ENCODE measurements at regions not wholly inside any gene's neighbourhood (a gene's known extent, or its start where the extent isn't known, plus 50 kb on each side); places are given as distances from the start of the nearest gene placed in this dataset.

GRCh38 chr7:46296526-46296925 lies 375.5 kb upstream of the IGFBP3 start:
- TF ChIP-seq, protein P1, sequence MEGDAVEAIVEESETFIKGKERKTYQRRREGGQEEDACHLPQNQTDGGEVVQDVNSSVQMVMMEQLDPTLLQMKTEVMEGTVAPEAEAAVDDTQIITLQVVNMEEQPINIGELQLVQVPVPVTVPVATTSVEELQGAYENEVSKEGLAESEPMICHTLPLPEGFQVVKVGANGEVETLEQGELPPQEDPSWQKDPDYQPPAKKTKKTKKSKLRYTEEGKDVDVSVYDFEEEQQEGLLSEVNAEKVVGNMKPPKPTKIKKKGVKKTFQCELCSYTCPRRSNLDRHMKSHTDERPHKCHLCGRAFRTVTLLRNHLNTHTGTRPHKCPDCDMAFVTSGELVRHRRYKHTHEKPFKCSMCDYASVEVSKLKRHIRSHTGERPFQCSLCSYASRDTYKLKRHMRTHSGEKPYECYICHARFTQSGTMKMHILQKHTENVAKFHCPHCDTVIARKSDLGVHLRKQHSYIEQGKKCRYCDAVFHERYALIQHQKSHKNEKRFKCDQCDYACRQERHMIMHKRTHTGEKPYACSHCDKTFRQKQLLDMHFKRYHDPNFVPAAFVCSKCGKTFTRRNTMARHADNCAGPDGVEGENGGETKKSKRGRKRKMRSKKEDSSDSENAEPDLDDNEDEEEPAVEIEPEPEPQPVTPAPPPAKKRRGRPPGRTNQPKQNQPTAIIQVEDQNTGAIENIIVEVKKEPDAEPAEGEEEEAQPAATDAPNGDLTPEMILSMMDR (conservative IDR thresholded peaks at IDR 0.05; ENCODE audit: low read depth in 2 of 2): no peak
- TF ChIP-seq, protein P2, sequence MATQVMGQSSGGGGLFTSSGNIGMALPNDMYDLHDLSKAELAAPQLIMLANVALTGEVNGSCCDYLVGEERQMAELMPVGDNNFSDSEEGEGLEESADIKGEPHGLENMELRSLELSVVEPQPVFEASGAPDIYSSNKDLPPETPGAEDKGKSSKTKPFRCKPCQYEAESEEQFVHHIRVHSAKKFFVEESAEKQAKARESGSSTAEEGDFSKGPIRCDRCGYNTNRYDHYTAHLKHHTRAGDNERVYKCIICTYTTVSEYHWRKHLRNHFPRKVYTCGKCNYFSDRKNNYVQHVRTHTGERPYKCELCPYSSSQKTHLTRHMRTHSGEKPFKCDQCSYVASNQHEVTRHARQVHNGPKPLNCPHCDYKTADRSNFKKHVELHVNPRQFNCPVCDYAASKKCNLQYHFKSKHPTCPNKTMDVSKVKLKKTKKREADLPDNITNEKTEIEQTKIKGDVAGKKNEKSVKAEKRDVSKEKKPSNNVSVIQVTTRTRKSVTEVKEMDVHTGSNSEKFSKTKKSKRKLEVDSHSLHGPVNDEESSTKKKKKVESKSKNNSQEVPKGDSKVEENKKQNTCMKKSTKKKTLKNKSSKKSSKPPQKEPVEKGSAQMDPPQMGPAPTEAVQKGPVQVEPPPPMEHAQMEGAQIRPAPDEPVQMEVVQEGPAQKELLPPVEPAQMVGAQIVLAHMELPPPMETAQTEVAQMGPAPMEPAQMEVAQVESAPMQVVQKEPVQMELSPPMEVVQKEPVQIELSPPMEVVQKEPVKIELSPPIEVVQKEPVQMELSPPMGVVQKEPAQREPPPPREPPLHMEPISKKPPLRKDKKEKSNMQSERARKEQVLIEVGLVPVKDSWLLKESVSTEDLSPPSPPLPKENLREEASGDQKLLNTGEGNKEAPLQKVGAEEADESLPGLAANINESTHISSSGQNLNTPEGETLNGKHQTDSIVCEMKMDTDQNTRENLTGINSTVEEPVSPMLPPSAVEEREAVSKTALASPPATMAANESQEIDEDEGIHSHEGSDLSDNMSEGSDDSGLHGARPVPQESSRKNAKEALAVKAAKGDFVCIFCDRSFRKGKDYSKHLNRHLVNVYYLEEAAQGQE (IDR thresholded peaks at IDR 0.05; ENCODE audit: unreplicated experiment): no peak
- TF ChIP-seq STAT1 (IDR thresholded peaks at IDR 0.05; ENCODE audit: unreplicated experiment) (no peak), EZH2 (IDR thresholded peaks at IDR 0.05; ENCODE audit: low read depth, unreplicated experiment) (no peak), NANOG (IDR thresholded peaks at IDR 0.05; ENCODE audit: borderline replicate concordance) (no peak), POLR2AphosphoS5 (IDR thresholded peaks at IDR 0.05; ENCODE audit: low read depth) (no peak), EZH2phosphoT487 (IDR thresholded peaks at IDR 0.05; ENCODE audit: unreplicated experiment) (no peak), CREB1 (CRISPR knock-in tag; IDR thresholded peaks at IDR 0.05; ENCODE audit: low read depth) (no peak), ZNF114 (CRISPR knock-in tag; IDR thresholded peaks at IDR 0.05) (no peak), JUNB (IDR thresholded peaks at IDR 0.05; ENCODE audit: unreplicated experiment) (no peak), ZNF331 (CRISPR knock-in tag; IDR thresholded peaks at IDR 0.05; ENCODE audit: low read depth) (no peak)
- TF ChIP-seq, protein P3, sequence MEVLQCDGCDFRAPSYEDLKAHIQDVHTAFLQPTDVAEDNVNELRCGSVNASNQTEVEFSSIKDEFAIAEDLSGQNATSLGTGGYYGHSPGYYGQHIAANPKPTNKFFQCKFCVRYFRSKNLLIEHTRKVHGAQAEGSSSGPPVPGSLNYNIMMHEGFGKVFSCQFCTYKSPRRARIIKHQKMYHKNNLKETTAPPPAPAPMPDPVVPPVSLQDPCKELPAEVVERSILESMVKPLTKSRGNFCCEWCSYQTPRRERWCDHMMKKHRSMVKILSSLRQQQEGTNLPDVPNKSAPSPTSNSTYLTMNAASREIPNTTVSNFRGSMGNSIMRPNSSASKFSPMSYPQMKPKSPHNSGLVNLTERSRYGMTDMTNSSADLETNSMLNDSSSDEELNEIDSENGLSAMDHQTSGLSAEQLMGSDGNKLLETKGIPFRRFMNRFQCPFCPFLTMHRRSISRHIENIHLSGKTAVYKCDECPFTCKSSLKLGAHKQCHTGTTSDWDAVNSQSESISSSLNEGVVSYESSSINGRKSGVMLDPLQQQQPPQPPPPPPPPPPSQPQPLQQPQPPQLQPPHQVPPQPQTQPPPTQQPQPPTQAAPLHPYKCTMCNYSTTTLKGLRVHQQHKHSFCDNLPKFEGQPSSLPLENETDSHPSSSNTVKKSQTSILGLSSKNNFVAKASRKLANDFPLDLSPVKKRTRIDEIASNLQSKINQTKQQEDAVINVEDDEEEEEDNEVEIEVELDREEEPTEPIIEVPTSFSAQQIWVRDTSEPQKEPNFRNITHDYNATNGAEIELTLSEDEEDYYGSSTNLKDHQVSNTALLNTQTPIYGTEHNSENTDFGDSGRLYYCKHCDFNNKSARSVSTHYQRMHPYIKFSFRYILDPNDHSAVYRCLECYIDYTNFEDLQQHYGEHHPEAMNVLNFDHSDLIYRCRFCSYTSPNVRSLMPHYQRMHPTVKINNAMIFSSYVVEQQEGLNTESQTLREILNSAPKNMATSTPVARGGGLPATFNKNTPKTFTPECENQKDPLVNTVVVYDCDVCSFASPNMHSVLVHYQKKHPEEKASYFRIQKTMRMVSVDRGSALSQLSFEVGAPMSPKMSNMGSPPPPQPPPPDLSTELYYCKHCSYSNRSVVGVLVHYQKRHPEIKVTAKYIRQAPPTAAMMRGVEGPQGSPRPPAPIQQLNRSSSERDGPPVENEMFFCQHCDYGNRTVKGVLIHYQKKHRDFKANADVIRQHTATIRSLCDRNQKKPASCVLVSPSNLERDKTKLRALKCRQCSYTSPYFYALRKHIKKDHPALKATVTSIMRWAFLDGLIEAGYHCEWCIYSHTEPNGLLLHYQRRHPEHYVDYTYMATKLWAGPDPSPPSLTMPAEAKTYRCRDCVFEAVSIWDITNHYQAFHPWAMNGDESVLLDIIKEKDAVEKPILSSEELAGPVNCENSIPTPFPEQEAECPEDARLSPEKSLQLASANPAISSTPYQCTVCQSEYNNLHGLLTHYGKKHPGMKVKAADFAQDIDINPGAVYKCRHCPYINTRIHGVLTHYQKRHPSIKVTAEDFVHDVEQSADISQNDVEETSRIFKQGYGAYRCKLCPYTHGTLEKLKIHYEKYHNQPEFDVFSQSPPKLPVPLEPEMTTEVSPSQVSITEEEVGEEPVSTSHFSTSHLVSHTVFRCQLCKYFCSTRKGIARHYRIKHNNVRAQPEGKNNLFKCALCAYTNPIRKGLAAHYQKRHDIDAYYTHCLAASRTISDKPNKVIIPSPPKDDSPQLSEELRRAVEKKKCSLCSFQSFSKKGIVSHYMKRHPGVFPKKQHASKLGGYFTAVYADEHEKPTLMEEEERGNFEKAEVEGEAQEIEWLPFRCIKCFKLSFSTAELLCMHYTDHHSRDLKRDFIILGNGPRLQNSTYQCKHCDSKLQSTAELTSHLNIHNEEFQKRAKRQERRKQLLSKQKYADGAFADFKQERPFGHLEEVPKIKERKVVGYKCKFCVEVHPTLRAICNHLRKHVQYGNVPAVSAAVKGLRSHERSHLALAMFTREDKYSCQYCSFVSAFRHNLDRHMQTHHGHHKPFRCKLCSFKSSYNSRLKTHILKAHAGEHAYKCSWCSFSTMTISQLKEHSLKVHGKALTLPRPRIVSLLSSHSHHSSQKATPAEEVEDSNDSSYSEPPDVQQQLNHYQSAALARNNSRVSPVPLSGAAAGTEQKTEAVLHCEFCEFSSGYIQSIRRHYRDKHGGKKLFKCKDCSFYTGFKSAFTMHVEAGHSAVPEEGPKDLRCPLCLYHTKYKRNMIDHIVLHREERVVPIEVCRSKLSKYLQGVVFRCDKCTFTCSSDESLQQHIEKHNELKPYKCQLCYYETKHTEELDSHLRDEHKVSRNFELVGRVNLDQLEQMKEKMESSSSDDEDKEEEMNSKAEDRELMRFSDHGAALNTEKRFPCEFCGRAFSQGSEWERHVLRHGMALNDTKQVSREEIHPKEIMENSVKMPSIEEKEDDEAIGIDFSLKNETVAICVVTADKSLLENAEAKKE (CRISPR knock-in tag; IDR thresholded peaks at IDR 0.05): no peak
- TF ChIP-seq, protein P4, sequence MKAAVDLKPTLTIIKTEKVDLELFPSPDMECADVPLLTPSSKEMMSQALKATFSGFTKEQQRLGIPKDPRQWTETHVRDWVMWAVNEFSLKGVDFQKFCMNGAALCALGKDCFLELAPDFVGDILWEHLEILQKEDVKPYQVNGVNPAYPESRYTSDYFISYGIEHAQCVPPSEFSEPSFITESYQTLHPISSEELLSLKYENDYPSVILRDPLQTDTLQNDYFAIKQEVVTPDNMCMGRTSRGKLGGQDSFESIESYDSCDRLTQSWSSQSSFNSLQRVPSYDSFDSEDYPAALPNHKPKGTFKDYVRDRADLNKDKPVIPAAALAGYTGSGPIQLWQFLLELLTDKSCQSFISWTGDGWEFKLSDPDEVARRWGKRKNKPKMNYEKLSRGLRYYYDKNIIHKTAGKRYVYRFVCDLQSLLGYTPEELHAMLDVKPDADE (IDR thresholded peaks at IDR 0.05): no peak
